ENCODE measurements at regions not wholly inside any gene's neighbourhood (a gene's known extent, or its start where the extent isn't known, plus 50 kb on each side); places are given as distances from the start of the nearest gene placed in this dataset.

DNA sequence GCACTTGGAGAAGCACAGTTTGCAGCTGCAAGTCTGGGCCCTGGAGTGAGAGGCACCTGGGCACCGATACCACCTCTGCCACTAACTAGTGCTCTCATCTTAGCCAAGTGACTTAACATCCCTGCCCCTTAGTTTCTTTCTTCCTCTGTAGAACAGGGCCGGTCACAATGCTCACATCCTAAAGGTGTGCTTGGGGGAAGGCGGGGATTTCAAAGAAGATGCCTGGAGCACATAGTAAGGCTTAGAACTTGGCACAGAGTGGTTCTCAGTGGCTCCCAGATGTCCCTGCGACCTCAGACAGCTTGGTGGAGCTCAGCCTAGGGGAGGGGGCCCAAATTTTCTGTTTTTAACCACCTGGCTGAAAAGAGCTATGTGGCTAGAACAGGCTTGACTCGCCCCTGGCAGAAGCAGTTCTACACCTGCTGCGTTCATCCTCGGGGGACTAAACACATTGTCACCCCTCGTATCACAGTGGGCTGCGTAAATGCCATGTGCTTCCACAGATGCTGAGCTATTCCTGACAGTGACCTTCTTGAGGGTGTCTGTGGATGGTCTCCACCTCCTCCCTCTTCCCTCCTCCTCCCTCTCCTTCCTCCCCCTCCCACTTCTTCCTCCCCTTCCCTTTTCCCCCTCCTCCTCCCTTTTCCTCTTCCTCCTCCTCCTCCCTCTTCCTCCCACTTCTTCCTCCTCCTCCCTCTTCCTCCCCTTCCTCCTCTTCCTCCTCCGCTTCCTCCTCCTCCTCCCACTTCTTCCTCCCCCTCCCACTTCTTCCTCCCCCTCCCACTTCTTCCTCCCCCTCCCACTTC lies 112.1 kb downstream of the PHETA1 start:
- TF ChIP-seq, protein P1, sequence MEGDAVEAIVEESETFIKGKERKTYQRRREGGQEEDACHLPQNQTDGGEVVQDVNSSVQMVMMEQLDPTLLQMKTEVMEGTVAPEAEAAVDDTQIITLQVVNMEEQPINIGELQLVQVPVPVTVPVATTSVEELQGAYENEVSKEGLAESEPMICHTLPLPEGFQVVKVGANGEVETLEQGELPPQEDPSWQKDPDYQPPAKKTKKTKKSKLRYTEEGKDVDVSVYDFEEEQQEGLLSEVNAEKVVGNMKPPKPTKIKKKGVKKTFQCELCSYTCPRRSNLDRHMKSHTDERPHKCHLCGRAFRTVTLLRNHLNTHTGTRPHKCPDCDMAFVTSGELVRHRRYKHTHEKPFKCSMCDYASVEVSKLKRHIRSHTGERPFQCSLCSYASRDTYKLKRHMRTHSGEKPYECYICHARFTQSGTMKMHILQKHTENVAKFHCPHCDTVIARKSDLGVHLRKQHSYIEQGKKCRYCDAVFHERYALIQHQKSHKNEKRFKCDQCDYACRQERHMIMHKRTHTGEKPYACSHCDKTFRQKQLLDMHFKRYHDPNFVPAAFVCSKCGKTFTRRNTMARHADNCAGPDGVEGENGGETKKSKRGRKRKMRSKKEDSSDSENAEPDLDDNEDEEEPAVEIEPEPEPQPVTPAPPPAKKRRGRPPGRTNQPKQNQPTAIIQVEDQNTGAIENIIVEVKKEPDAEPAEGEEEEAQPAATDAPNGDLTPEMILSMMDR (IDR thresholded peaks at IDR 0.05; ENCODE audit: low read depth, low read length, missing control alignments), result no peak
- no peak for DNase-seq (ENCODE audit: extremely low read depth, low read depth)
- H3K4me3 ChIP-seq (replicated peaks; ENCODE audit: low read depth, low read length), result no peak overlapping the region

DNA sequence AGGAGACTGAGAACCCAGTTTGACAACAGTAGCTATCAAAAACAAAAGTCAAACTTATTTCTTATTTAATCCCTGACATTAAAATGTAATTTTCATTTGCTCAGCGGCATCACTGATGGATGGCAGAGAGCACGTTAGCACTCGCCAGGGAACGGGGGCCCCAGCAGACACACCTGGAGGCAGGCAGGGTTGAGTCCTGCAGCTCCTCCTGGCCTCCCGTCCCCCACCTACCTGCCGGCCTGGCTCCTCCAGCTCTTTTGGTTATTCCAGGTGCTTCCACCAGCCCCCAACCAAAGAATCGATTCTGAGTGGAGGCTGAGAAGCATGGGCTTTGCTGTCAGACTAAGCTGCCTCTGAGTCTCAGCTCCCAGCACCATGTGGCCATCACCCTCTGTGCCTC lies 113.6 kb downstream of the PHETA1 start:
- H3K4me3 ChIP-seq (replicated peaks; ENCODE audit: low read depth, low read length), result no peak overlapping the region
- no peak for DNase-seq (ENCODE audit: extremely low read depth, low read depth)
- TF ChIP-seq, protein P1 (IDR thresholded peaks at IDR 0.05; ENCODE audit: low read depth, low read length, missing control alignments), result no peak

- no peak for DNase-seq (ENCODE audit: extremely low read depth, low read depth)
- no peak overlapping the region for H3K4me3 ChIP-seq (replicated peaks; ENCODE audit: low read depth, low read length)
- TF ChIP-seq, protein P1 (IDR thresholded peaks at IDR 0.05; ENCODE audit: low read depth, low read length, missing control alignments), result no peak
These were observed 114.8 kb downstream of the PHETA1 start for GRCh38 chr12:111254106-111254505.

- DNase-seq (ENCODE audit: extremely low read depth, low read depth), result no peak
- no peak overlapping the region for H3K4me3 ChIP-seq (replicated peaks; ENCODE audit: low read depth, low read length)
- TF ChIP-seq, protein P1 (IDR thresholded peaks at IDR 0.05; ENCODE audit: low read depth, low read length, missing control alignments), result no peak
These were observed 115.7 kb downstream of the PHETA1 start for GRCh38 chr12:111253213-111253612.

DNA sequence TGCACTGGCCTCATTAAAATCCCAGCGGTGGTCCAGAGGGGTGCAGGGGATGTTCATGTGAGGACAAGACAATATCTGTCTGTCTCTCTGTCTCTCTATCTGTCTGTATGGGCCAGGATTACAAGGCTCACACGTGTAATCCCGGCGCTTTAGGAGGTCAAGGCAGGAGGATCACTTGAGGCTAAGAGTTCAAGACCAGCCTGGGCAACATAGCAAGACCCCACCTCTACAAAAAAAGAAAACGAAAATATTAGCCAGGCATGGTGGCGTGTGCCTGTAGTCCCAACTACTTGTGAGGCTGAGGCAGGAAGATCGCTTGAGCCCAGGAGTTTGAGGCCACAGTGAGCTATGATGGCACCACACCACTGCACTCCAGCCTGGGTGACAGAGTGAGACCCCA lies 117.1 kb downstream of the PHETA1 start:
- H3K4me3 ChIP-seq (replicated peaks; ENCODE audit: low read depth, low read length), result no peak overlapping the region
- no peak for DNase-seq (ENCODE audit: extremely low read depth, low read depth)
- TF ChIP-seq, protein P1 (IDR thresholded peaks at IDR 0.05; ENCODE audit: low read depth, low read length, missing control alignments), result no peak

DNA sequence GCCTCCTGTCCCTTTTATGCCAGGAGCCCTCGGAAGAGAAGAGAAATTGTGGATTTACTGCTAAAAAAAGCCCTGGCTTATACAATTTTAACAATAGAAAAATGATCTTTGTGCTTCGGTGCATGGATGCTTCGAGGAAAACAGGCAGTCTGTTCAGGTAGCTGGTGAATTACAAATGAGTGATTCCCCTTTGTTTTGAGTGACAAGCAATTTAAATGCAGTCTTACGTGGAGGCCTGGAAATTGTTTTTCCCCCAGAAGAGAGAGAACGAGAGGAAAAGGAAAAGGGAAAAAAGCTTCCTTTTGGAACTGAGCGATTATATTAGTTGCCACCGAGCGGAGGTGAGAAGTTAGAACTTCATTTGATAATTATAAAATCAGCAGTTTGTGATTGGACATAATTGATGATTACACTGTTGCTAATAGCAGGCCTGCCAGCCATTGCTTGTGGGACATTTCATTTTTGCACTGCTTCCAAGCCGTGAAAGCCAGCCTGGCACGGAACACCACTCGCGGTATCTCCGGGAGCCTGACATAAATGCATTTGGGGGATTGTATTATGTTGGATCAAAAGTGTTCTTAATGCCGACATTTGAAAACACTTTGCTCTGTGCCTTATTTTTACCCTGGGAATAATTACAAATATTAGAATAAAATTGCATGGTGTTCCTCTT lies 117.7 kb downstream of the PHETA1 start:
- H3K4me3 ChIP-seq (replicated peaks; ENCODE audit: low read depth, low read length), result no peak overlapping the region
- TF ChIP-seq, protein P1 (IDR thresholded peaks at IDR 0.05; ENCODE audit: low read depth, low read length, missing control alignments), result no peak
- DNase-seq (ENCODE audit: extremely low read depth, low read depth), result no peak
